GM19468 (cell line): ENCODE measurements at regions not wholly inside any gene's neighbourhood (a gene's known extent, or its start where the extent isn't known, plus 50 kb on each side); places are given as distances from the start of the nearest gene placed in this dataset.
"Not testable (repeated sequence)": the region's sequence is repeated elsewhere in the genome, so short reads cannot be mapped to it uniquely, and the experiment has no call there.

Source experiments
- ATAC-seq: cut with Tn5 transposase; IDR thresholded peaks from one replicate; pipeline ENCODE4 v1.9.1; 2021; ENCODE audit warnings: mild to moderate bottlenecking, moderate library complexity, moderate number of reproducible peaks; ENCODE audit not compliant: unreplicated experiment; ENCODE audit errors: extremely low read depth

GRCh38 chr17:5930555-5930954 lies 139.6 kb upstream of the WSCD1 start:
- not testable (repeated sequence) for ATAC-seq

- ATAC-seq, result no peak
Observed at GRCh38 chr17:5931616-5932015, 138.6 kb upstream of the WSCD1 start.

- no peak for ATAC-seq
Observed at GRCh38 chr17:5933430-5933829, 136.7 kb upstream of the WSCD1 start.

GRCh38 chr17:5941258-5941657 lies 128.9 kb upstream of the WSCD1 start:
- no peak for ATAC-seq

GRCh38 chr17:5942687-5943086 lies 127.5 kb upstream of the WSCD1 start:
- no peak for ATAC-seq

- ATAC-seq, result no peak
Observed at GRCh38 chr17:5943232-5943631, 126.9 kb upstream of the WSCD1 start.

- no peak for ATAC-seq
Observed at GRCh38 chr17:5943982-5944381, 126.2 kb upstream of the WSCD1 start.

GRCh38 chr17:5947701-5948180 lies 122.4 kb upstream of the WSCD1 start:
- no peak for ATAC-seq

GRCh38 chr17:5948811-5949210 lies 121.4 kb upstream of the WSCD1 start:
- no peak for ATAC-seq

- ATAC-seq, result no peak
Observed at GRCh38 chr17:5950878-5951277, 119.3 kb upstream of the WSCD1 start.

GRCh38 chr17:5951912-5952311 lies 118.3 kb upstream of the WSCD1 start:
- no peak for ATAC-seq

GRCh38 chr17:5952518-5952917 lies 117.7 kb upstream of the WSCD1 start:
- ATAC-seq, result no peak

GRCh38 chr17:5955764-5956163 lies 114.4 kb upstream of the WSCD1 start:
- ATAC-seq, result no peak

- ATAC-seq, result no peak
Observed at GRCh38 chr17:5958850-5959249, 111.3 kb upstream of the WSCD1 start.

GRCh38 chr17:5962371-5962770 lies 107.8 kb upstream of the WSCD1 start:
- ATAC-seq, result no peak

GRCh38 chr17:5971969-5972368 lies 98.2 kb upstream of the WSCD1 start:
- ATAC-seq, result no peak

GRCh38 chr17:5973410-5973809 lies 96.8 kb upstream of the WSCD1 start:
- ATAC-seq, result no peak

GRCh38 chr17:5975661-5976060 lies 94.5 kb upstream of the WSCD1 start:
- ATAC-seq, result no peak

GRCh38 chr17:5976251-5976650 lies 93.9 kb upstream of the WSCD1 start:
- no peak for ATAC-seq

- ATAC-seq, result no peak
Observed at GRCh38 chr17:5978496-5978895, 91.7 kb upstream of the WSCD1 start.

- ATAC-seq, result no peak
Observed at GRCh38 chr17:5980941-5981340, 89.2 kb upstream of the WSCD1 start.

- ATAC-seq, result no peak
Observed at GRCh38 chr17:5986644-5987043, 83.5 kb upstream of the WSCD1 start.

GRCh38 chr17:6000426-6000825 lies 69.8 kb upstream of the WSCD1 start:
- no peak for ATAC-seq
